HepG2 (cell line): ENCODE measurements at regions not wholly inside any gene's neighbourhood (a gene's known extent, or its start where the extent isn't known, plus 50 kb on each side); places are given as distances from the start of the nearest gene placed in this dataset.
"Not testable (repeated sequence)": the region's sequence is repeated elsewhere in the genome, so short reads cannot be mapped to it uniquely, and the experiment has no call there.

Experiments used
- HMGXB4 ChIP-seq, 2 experiments: sonication (generic) in 1 of 2; formaldehyde crosslinking in 1 of 2; IDR thresholded peaks; 2 replicates each; pipeline versions ENCODE4 v1.4.0 to v1.6.1; 2018 to 2020; ENCODE audit warnings: missing genetic modification reagents in 2 of 2, borderline replicate concordance in 1 of 2, low read depth in 1 of 2, mild to moderate bottlenecking in 1 of 2, missing biosample characterization in 1 of 2
- KAT8 ChIP-seq: IDR thresholded peaks from 2 replicates; pipeline ENCODE4 v1.6.1; 2016; ENCODE audit warnings: missing genetic modification reagents, missing compliant biosample characterization
- MAZ ChIP-seq, 2 experiments: sonication (generic) in 1 of 2; formaldehyde crosslinking in 1 of 2; IDR thresholded peaks; 2 replicates each; pipeline versions ENCODE4 v1.5.0 to v1.6.1; 2012 to 2020; ENCODE audit warnings: low read depth in 2 of 2, mild to moderate bottlenecking in 2 of 2, borderline replicate concordance in 1 of 2, improper control_type of control experiment in 1 of 2, low read length in 1 of 2, missing genetic modification reagents in 1 of 2, moderate library complexity in 1 of 2
- MED1 ChIP-seq: sonication (generic); formaldehyde crosslinking; IDR thresholded peaks from 2 replicates; pipeline ENCODE4 v1.4.0; 2020; ENCODE audit warnings: missing genetic modification reagents
- NFYC ChIP-seq: IDR thresholded peaks from 2 replicates; pipeline ENCODE4 v1.6.1; 2016; ENCODE audit warnings: missing genetic modification reagents, missing compliant biosample characterization
- SOX13 ChIP-seq, 3 experiments: fragments of 450-650 bp in 1 of 3; sonication (generic) in 1 of 3; formaldehyde crosslinking in 1 of 3; IDR thresholded peaks in 2 of 3; conservative IDR thresholded peaks in 1 of 3; 2 replicates each; pipeline versions ENCODE4 v1.5.0 to v1.6.1; 2016 to 2020; ENCODE audit warnings: antibody characterized with exemption in 1 of 3, mild to moderate bottlenecking in 1 of 3, missing compliant biosample characterization in 1 of 3, missing genetic modification reagents in 1 of 3, moderate library complexity in 1 of 3
- THAP8 ChIP-seq: sonication (generic); formaldehyde crosslinking; IDR thresholded peaks from 2 replicates; pipeline ENCODE4 v1.5.1; 2020; ENCODE audit warnings: missing genetic modification reagents, mild to moderate bottlenecking, borderline replicate concordance
- ZHX1 ChIP-seq: sonication (generic); formaldehyde crosslinking; IDR thresholded peaks from 2 replicates; pipeline ENCODE4 v1.8.1; 2022; ENCODE audit warnings: low read depth, mild to moderate bottlenecking, missing genetic modification reagents
- ZKSCAN1 ChIP-seq: fragments of 150-350 bp; IDR thresholded peaks from 2 replicates; pipeline ENCODE4 v1.6.1; 2014; ENCODE audit warnings: low read length
- ZNF407 ChIP-seq: sonication (generic); formaldehyde crosslinking; IDR thresholded peaks from one replicate; pipeline ENCODE4 v1.5.1; 2020; ENCODE audit warnings: mild to moderate bottlenecking, missing genetic modification reagents; ENCODE audit errors: not compliant biosample characterization
- ZNF580 ChIP-seq: IDR thresholded peaks from 2 replicates; pipeline ENCODE4 v1.6.1; 2016; ENCODE audit warnings: low read depth, borderline replicate concordance

- peak; percentile 25 to 27; a peak in 3 of 4 replicates for TF ChIP-seq HMGXB4 (CRISPR knock-in tag; IDR thresholded peaks at IDR 0.05; ENCODE audit: borderline replicate concordance in 1 of 2, low read depth in 1 of 2)
- 0 out of 2 replicates have a peak, but pooled peaks have one; percentile 41 for TF ChIP-seq ZKSCAN1
- TF ChIP-seq MAZ (IDR thresholded peaks at IDR 0.05; ENCODE audit: borderline replicate concordance, low read depth, low read length), result 0 out of 2 replicates have a peak, but pooled peaks have one; percentile 17
- not testable (repeated sequence) for TF ChIP-seq MAZ (CRISPR knock-in tag; IDR thresholded peaks at IDR 0.05; ENCODE audit: low read depth)
- 0 out of 2 replicates have a peak, but pooled peaks have one; percentile 16 for TF ChIP-seq SOX13 (IDR thresholded peaks at IDR 0.05)
- peak in 1 of 2 experiments; percentile 79; a peak in 2 of 4 replicates for TF ChIP-seq SOX13 (CRISPR knock-in tag; conservative IDR thresholded peaks at IDR 0.05 in 1 of 2, IDR thresholded peaks at IDR 0.05 in 1 of 2)
- 0 out of 2 replicates have a peak, but pooled peaks have one; percentile 58 for TF ChIP-seq ZHX1 (CRISPR knock-in tag)
- TF ChIP-seq MED1, result peak; percentile 65
- TF ChIP-seq THAP8 (CRISPR knock-in tag), result 0 out of 2 replicates have a peak, but pooled peaks have one; percentile 10
- peak; percentile 35; the same call in 1 of the 2 replicates for TF ChIP-seq KAT8 (CRISPR knock-in tag)
- peak; percentile 72 for TF ChIP-seq ZNF407
- peak; percentile 81; the same call in 1 of the 2 replicates for TF ChIP-seq ZNF580 (CRISPR knock-in tag)
- TF ChIP-seq NFYC (CRISPR knock-in tag), result 0 out of 2 replicates have a peak, but pooled peaks have one; percentile 33
Measured at GRCh38 chr16:21509437-21510086, 89.8 kb upstream of the METTL9 start (continued).
